Mesothelial cell of epicardium (in vitro differentiated cells): ENCODE measurements at regions not wholly inside any gene's neighbourhood (a gene's known extent, or its start where the extent isn't known, plus 50 kb on each side); places are given as distances from the start of the nearest gene placed in this dataset.

Source experiments
- DNase-seq, 2 experiments: peaks; one replicate each; pipeline ENCODE4 v3.0.0; 2021; ENCODE audit warnings: low spot score in 2 of 2; ENCODE audit not compliant: unreplicated experiment in 2 of 2
- H3K27ac Mint-ChIP-seq: 2 replicates; pipeline ENCODE4 v1.8.0; 2021; ENCODE audit warnings: mixed read lengths
- H3K27me3 Mint-ChIP-seq: 2 replicates; pipeline ENCODE4 v1.8.0; 2021; ENCODE audit warnings: low read depth, mixed read lengths
- H3K36me3 Mint-ChIP-seq: 2 replicates; pipeline ENCODE4 v1.8.0; 2021; ENCODE audit warnings: mixed read lengths
- H3K4me1 Mint-ChIP-seq: 2 replicates; pipeline ENCODE4 v1.8.0; 2021; ENCODE audit warnings: mixed read lengths
- H3K4me3 Mint-ChIP-seq: 2 replicates; pipeline ENCODE4 v1.8.0; 2021; ENCODE audit warnings: mild to moderate bottlenecking, moderate library complexity, mixed read lengths
- H3K9me3 Mint-ChIP-seq: 2 replicates; pipeline ENCODE4 v1.8.0; 2021; ENCODE audit warnings: mixed read lengths
- TF ChIP-seq, protein P1 (sequence below): fragments of 200-600 bp; sonication (generic); IDR thresholded peaks from one replicate; pipeline ENCODE4 v1.5.0; 2021; ENCODE audit warnings: antibody characterized with exemption; ENCODE audit not compliant: unreplicated experiment

DNA sequence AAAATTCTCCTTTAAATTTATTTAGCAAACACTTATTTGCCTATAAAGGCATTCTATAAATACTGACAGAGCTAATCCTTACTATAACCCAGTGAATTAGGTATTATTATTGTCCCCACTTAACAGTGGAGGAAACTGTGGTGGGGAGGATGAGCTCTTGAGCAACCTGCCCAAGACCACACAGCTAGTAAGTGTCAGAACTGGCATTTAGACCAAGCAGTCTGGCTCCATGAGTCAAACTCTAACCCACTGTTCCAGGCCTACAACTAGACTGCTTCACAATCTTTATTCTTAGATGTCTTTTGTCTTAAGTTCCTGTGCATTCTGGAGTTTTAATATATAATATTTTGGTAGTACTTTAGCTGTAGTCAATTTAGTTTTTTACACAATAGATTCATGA, 530.8 kb downstream of the BCKDHB start:
- Mint-ChIP-seq H3K9me3 (peaks cover 11% of the 10 kb centered on the region), H3K27ac (no peak overlapping the region)
- TF ChIP-seq, protein P1, sequence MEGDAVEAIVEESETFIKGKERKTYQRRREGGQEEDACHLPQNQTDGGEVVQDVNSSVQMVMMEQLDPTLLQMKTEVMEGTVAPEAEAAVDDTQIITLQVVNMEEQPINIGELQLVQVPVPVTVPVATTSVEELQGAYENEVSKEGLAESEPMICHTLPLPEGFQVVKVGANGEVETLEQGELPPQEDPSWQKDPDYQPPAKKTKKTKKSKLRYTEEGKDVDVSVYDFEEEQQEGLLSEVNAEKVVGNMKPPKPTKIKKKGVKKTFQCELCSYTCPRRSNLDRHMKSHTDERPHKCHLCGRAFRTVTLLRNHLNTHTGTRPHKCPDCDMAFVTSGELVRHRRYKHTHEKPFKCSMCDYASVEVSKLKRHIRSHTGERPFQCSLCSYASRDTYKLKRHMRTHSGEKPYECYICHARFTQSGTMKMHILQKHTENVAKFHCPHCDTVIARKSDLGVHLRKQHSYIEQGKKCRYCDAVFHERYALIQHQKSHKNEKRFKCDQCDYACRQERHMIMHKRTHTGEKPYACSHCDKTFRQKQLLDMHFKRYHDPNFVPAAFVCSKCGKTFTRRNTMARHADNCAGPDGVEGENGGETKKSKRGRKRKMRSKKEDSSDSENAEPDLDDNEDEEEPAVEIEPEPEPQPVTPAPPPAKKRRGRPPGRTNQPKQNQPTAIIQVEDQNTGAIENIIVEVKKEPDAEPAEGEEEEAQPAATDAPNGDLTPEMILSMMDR, result no peak

DNA sequence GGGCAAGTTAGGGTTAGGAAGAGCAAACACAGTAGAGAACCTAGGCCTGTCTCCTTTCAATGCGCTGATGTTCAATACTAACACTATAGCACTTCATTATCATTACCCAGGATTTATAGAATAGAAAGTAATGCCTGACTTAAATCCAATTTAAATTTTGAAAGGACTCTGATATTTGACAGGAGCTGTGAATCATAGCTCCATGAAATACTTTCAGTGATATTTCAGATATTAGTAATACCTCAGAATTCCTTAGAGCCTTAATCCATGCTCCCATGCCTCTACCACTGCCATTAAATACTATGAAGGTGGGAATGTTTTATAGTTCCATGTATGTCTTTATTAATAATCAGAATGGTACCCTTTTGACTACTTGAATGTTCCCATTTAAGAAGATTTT, 530.2 kb downstream of the BCKDHB start:
- Mint-ChIP-seq H3K36me3 (no peaks in the 10 kb centered on the region), H3K4me3 (no peak overlapping the region), H3K27me3 (no peaks in the 10 kb centered on the region), H3K9me3 (peaks cover 11% of the 10 kb centered on the region), H3K4me1 (peaks cover 11% of the 10 kb centered on the region), H3K27ac (no peak overlapping the region)
- DNase-seq, result no peak
- TF ChIP-seq, protein P1, result no peak

More for the DNA sequence above, 530.8 kb downstream of the BCKDHB start:
- Mint-ChIP-seq H3K4me3 (no peak overlapping the region), H3K36me3 (no peaks in the 10 kb centered on the region), H3K4me1 (peaks cover 11% of the 10 kb centered on the region), H3K27me3 (no peaks in the 10 kb centered on the region)
- DNase-seq, result no peak

DNA sequence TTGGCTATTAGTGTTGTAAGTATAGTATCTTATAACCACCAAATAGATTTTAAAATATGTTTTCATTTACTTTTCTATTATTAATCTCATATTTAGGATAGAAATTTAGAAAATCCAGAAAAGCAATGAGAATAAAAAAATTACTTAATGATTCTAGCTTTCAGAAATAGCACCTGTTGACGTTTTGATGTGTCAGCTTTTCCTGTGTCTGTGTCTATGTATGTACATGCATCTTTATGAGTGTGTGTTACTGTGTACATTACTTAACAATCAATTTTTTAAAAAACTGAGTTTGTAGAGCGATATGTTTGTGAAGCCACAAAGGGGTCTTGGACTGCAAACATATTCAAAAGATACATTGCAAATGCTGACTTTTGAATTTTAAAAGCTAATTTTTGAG, 526.9 kb downstream of the BCKDHB start:
- no peaks in the 10 kb centered on the region for H3K36me3 Mint-ChIP-seq
- H3K4me3 Mint-ChIP-seq, result no peak overlapping the region
- H3K4me1 Mint-ChIP-seq, result peaks cover 3% of the 10 kb centered on the region

DNA sequence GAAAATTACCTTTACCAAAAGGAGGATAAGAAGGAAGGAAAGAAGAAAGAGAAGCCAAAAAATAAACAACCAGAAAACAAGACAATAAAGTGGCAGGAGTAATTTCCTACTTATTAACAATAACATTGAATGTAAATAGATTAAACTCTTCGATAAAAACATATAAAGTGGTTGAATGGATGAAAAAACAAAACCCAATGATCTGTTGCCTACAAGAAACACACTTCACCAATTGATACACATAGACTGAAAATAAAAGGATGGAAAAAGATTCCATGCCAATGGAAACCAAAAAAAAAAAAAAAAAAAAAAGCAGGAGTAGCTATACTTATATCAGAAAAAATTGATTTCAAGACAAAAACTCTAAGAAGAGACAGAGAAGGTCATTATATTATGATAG, 518.9 kb downstream of the BCKDHB start:
- Mint-ChIP-seq H3K4me1 (no peaks in the 10 kb centered on the region), H3K27me3 (no peaks in the 10 kb centered on the region), H3K9me3 (peaks cover 45% of the 10 kb centered on the region), H3K4me3 (no peak overlapping the region), H3K27ac (no peak overlapping the region), H3K36me3 (no peaks in the 10 kb centered on the region)
- TF ChIP-seq, protein P1, result no peak
- no peak for DNase-seq

More for the DNA sequence above, 526.9 kb downstream of the BCKDHB start:
- Mint-ChIP-seq H3K9me3 (peaks cover 29% of the 10 kb centered on the region), H3K27me3 (no peaks in the 10 kb centered on the region), H3K27ac (no peak overlapping the region)
- TF ChIP-seq, protein P1, result no peak
- no peak for DNase-seq

DNA sequence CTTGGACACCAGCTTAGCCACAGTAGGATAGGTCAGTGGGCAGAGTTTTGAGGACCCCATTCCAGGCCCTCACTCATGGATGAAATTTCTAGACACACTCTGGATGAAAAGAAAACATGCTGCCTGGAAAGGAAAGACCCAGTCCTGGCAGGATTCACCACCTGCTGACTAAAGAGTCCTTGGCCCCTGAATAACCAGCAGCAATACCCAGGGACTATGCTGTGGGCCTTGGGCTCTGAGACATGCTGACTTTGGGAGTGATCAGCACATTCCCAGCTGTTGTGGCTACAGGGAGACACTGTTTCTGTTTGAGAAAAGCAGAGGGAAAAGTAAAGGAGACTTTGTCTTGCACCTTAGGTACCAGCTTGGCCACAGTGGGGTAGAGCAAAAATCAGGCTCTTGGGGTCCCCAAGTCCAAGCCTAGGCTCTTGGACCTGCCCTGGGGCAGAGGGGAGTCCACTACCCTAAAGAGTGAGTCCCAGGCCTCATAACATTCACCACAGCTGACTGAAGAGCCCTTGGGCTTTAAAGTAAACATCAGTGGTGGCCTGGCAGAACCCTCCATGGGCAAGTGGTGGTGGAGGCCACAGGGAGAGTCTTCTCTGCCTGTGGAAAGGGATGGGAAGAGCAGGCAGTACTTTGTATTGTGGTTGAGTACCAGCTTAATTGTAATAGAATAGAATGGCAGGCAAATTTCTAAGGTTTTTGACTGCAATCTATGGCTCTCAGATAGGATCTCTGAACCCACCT, 516.8 kb downstream of the BCKDHB start:
- H3K27ac Mint-ChIP-seq, result no peak overlapping the region
- peaks cover 32% of the 10 kb centered on the region for H3K9me3 Mint-ChIP-seq
- no peaks in the 10 kb centered on the region for H3K4me1 Mint-ChIP-seq
- no peak overlapping the region for H3K4me3 Mint-ChIP-seq
- no peaks in the 10 kb centered on the region for H3K36me3 Mint-ChIP-seq
- DNase-seq, result no peak
- no peaks in the 10 kb centered on the region for H3K27me3 Mint-ChIP-seq
- TF ChIP-seq, protein P1, result no peak

DNA sequence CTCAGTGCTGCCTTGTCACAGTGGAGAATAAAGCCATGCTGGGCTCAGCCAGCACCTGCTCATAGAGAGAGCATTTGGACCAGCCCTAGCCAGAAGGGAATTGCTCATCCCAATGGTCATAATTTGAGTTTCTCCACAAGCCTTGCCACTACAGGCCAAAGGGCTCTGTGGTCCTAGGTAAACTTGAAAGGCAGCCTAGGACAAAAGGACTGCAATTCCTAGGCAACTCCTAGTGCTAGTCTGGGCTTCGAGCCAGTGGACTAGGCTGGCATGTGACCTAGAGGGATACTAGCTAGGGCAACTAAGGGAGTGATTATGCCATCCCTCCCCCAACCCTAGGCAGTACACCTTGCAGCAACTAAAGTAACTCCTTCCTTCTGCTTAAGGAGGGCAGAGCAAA, 516.2 kb downstream of the BCKDHB start:
- Mint-ChIP-seq H3K4me3 (no peak overlapping the region), H3K9me3 (peaks cover 28% of the 10 kb centered on the region), H3K27ac (no peak overlapping the region), H3K4me1 (no peaks in the 10 kb centered on the region), H3K36me3 (no peaks in the 10 kb centered on the region), H3K27me3 (no peaks in the 10 kb centered on the region)
- TF ChIP-seq, protein P1, result no peak
- DNase-seq, result no peak
